PC-3 (cell line): ENCODE measurements at regions not wholly inside any gene's neighbourhood (a gene's known extent, or its start where the extent isn't known, plus 50 kb on each side); places are given as distances from the start of the nearest gene placed in this dataset.
"Not testable (repeated sequence)": the region's sequence is repeated elsewhere in the genome, so short reads cannot be mapped to it uniquely, and the experiment has no call there.

Source experiments
- ATAC-seq: fragments of 200-7000 bp; cut with Tn5 transposase; 2 replicates; pipeline ENCODE4 v1.9.1; 2020; ENCODE audit warnings: mild to moderate bottlenecking, moderate library complexity
- BruUV-seq: library from RNA; stranded (reverse); fragments of 400-500 nt; replicated peaks from 2 replicates; lab custom pipeline; 2021; lab: Mats Ljungman, UMichigan
- CTCF ChIA-PET: fragments of 300-600 bp; sonication (Branson Sonifier 250); formaldehyde crosslinking; loops from one replicate; lab custom pipeline; 2022; ENCODE audit warnings: antibody characterized with exemption; lab: Charles Lee
- POLR2A ChIA-PET: fragments of 300-600 bp; sonication (Branson Sonifier 250); formaldehyde crosslinking; loops from one replicate; lab custom pipeline; 2022; ENCODE audit warnings: antibody characterized with exemption; ENCODE audit not compliant: unreplicated experiment; lab: Charles Lee
- DNase-seq: peaks from one replicate; pipeline ENCODE4 v3.0.0-alpha.2; 2015
- H2AFZ ChIP-seq: fragments of 300-600 bp; sonication (generic); 2 replicates; pipeline ENCODE4 v1.6.0; 2016; ENCODE audit warnings: antibody characterized with exemption, low read length
- H3F3A ChIP-seq: fragments of 300-600 bp; sonication (generic); one replicate; pipeline ENCODE4 v1.6.0; 2017; ENCODE audit warnings: antibody characterized with exemption, low read length, control low read depth, mild to moderate bottlenecking; ENCODE audit not compliant: unreplicated experiment
- H3K27ac ChIP-seq: fragments of 300-600 bp; sonication (generic); 2 replicates; pipeline ENCODE4 v1.5.1; 2016; ENCODE audit warnings: mild to moderate bottlenecking, low read length
- H3K27me3 ChIP-seq: fragments of 300-600 bp; sonication (generic); 2 replicates; pipeline ENCODE4 v1.6.1; 2016; ENCODE audit warnings: low read length, mixed read lengths
- H3K36me3 ChIP-seq: fragments of 300-600 bp; sonication (generic); 2 replicates; pipeline ENCODE4 v1.6.1; 2016; ENCODE audit warnings: low read depth, mixed run types, low read length, mixed read lengths
- H3K4me1 ChIP-seq: fragments of 300-600 bp; sonication (generic); 2 replicates; pipeline ENCODE4 v1.5.1; 2016; ENCODE audit warnings: low read length; ENCODE audit not compliant: insufficient read depth
- H3K4me2 ChIP-seq: fragments of 300-600 bp; sonication (generic); 2 replicates; pipeline ENCODE4 v1.6.0; 2016; ENCODE audit warnings: low read length
- H3K4me3 ChIP-seq: fragments of 300-600 bp; sonication (generic); 2 replicates; pipeline ENCODE4 v1.5.1; 2016; ENCODE audit warnings: mild to moderate bottlenecking, low read length, mixed read lengths
- H3K79me2 ChIP-seq: fragments of 300-600 bp; sonication (generic); 2 replicates; pipeline ENCODE4 v1.6.1; 2017; ENCODE audit warnings: low read length, mixed read lengths
- H3K9ac ChIP-seq: fragments of 300-600 bp; sonication (generic); 2 replicates; pipeline ENCODE4 v1.6.0; 2016; ENCODE audit warnings: mild to moderate bottlenecking, low read length
- H3K9me2 ChIP-seq: fragments of 300-600 bp; sonication (generic); replicated peaks from 2 replicates; pipeline ENCODE4 v1.6.1; 2016; ENCODE audit warnings: mixed run types, low read length, mixed read lengths
- H3K9me3 ChIP-seq: fragments of 300-600 bp; sonication (generic); 2 replicates; pipeline ENCODE4 v1.6.1; 2016; ENCODE audit warnings: low read length, mixed read lengths
- H4K20me1 ChIP-seq: fragments of 300-600 bp; sonication (generic); 2 replicates; pipeline ENCODE4 v1.6.1; 2016; ENCODE audit warnings: low read length, mixed read lengths
- CTCF ChIP-seq: fragments of 300-600 bp; sonication (generic); conservative IDR thresholded peaks from 2 replicates; pipeline ENCODE4 v1.5.1; 2017; ENCODE audit warnings: antibody characterized with exemption, low read depth, mild to moderate bottlenecking, low read length
- EZH2 ChIP-seq: fragments of 300-600 bp; sonication (generic); IDR thresholded peaks from one replicate; pipeline ENCODE4 v1.6.1; 2017; ENCODE audit warnings: antibody characterized with exemption, mild to moderate bottlenecking, low read length; ENCODE audit not compliant: unreplicated experiment
- EZH2phosphoT487 ChIP-seq: fragments of 300-600 bp; sonication (generic); IDR thresholded peaks from 2 replicates; pipeline ENCODE4 v1.6.1; 2018; ENCODE audit warnings: mild to moderate bottlenecking, antibody characterized with exemption, low read length, borderline replicate concordance
- intact Hi-C: fragments of 100-400 bp; cut with micrococcal nuclease; formaldehyde crosslinking; loops from 2 replicates; pipeline ENCODE4 v1.9.0; 2023

GRCh38 chr10:21373881-21374280 is 151.6 kb downstream of the SKIDA1 start:
- H3K27me3 ChIP-seq, H3K4me3 ChIP-seq, H3F3A ChIP-seq, H3K4me2 ChIP-seq, H3K9ac ChIP-seq, DNase-seq, H3K9me3 ChIP-seq, H3K27ac ChIP-seq, H3K4me1 ChIP-seq, POLR2A ChIA-PET, BruUV-seq, H3K79me2 ChIP-seq, H4K20me1 ChIP-seq, H3K36me3 ChIP-seq, H2AFZ ChIP-seq, CTCF ChIA-PET, ATAC-seq, intact Hi-C loops, H3K9me2 ChIP-seq: not testable (repeated sequence)

- H3K4me3 ChIP-seq: no peak overlapping the region
- H3K4me1 ChIP-seq: peaks cover 4% of the 10 kb centered on the region
- no peaks in the 10 kb centered on the region for H3K9me2 ChIP-seq
- POLR2A ChIA-PET: interaction anchor here (0.6 to 0.8 kb wide), 2 partner anchors 8 to 79 kb away, joined by 3 to 8 read pairs; no protein-coding TSS in a partner anchor
- no peaks in the 10 kb centered on the region for H3K79me2 ChIP-seq
- DNase-seq (peak; percentile 86), ATAC-seq (peak; percentile 99)
- peak overlapping the region; percentile 60 for H2AFZ ChIP-seq
- no peaks in the 10 kb centered on the region for H3F3A ChIP-seq
- H3K9ac ChIP-seq: no peak overlapping the region; the same call in 1 of the 2 replicates
- no peak for TF ChIP-seq CTCF
- no peak for TF ChIP-seq EZH2phosphoT487
- TF ChIP-seq EZH2: no peak
- H4K20me1 ChIP-seq: no peaks in the 10 kb centered on the region
- intact Hi-C loops: no loop called here
- BruUV-seq: no TSS peak
- H3K9me3 ChIP-seq: no peaks in the 10 kb centered on the region
- CTCF ChIA-PET: interaction anchor here (0.7 kb wide), 1 partner anchor 94 kb away, joined by 3 read pairs; no protein-coding TSS in a partner anchor
- H3K36me3 ChIP-seq: no peaks in the 10 kb centered on the region
- H3K4me2 ChIP-seq: peak overlapping the region; percentile 59
- no peaks in the 10 kb centered on the region for H3K27me3 ChIP-seq
- H3K27ac ChIP-seq: peak overlapping the region; percentile 56
Measured at GRCh38 chr10:21372651-21373410, 152.7 kb downstream of the SKIDA1 start.

GRCh38 chr10:21369697-21370096 is 155.8 kb downstream of the SKIDA1 start:
- H3K79me2 ChIP-seq: no peaks in the 10 kb centered on the region
- intact Hi-C loops: no loop called here
- H2AFZ ChIP-seq: no peak overlapping the region
- no peak overlapping the region for H3K4me2 ChIP-seq
- ATAC-seq (no peak), DNase-seq (no peak)
- TF ChIP-seq EZH2 (no peak), CTCF (no peak), EZH2phosphoT487 (no peak)
- POLR2A ChIA-PET: no interaction called here
- H3K9me2 ChIP-seq: no peaks in the 10 kb centered on the region
- H3K27me3 ChIP-seq: no peaks in the 10 kb centered on the region
- H3K4me1 ChIP-seq: peaks cover 12% of the 10 kb centered on the region
- H4K20me1 ChIP-seq: no peaks in the 10 kb centered on the region
- H3K4me3 ChIP-seq: no peak overlapping the region
- no peak overlapping the region for H3K9ac ChIP-seq
- no peaks in the 10 kb centered on the region for H3F3A ChIP-seq
- no TSS peak for BruUV-seq
- H3K36me3 ChIP-seq: no peaks in the 10 kb centered on the region
- H3K27ac ChIP-seq: no peak overlapping the region
- H3K9me3 ChIP-seq: no peaks in the 10 kb centered on the region
- CTCF ChIA-PET: no interaction called here
